ENCODE measurements at regions not wholly inside any gene's neighbourhood (a gene's known extent, or its start where the extent isn't known, plus 50 kb on each side); places are given as distances from the start of the nearest gene placed in this dataset.

- no peak for TF ChIP-seq CTCF (IDR thresholded peaks at IDR 0.05; ENCODE audit: low read depth, low read length)
- in situ Hi-C loops (cut with HindIII; ENCODE audit: low sequenced_read_pairs) = no loop called here
- H3K4me3 ChIP-seq (ENCODE audit: low read depth, low read length) = no peak overlapping the region
- no peak for DNase-seq (ENCODE audit: low read depth, low spot score)
Observed at GRCh38 chr4:178462710-178463109, 1020.5 kb upstream of the AGA start.

GRCh38 chr4:178463747-178464146 lies 1021.5 kb upstream of the AGA start:
- in situ Hi-C loops (cut with HindIII; ENCODE audit: low sequenced_read_pairs) = no loop called here
- no peak overlapping the region for H3K4me3 ChIP-seq (ENCODE audit: low read depth, low read length)
- no peak for DNase-seq (ENCODE audit: low read depth, low spot score)
- TF ChIP-seq CTCF (IDR thresholded peaks at IDR 0.05; ENCODE audit: low read depth, low read length) = no peak

GRCh38 chr4:178470996-178471784 lies 1029.0 kb upstream of the AGA start:
- in situ Hi-C loops (cut with HindIII; ENCODE audit: low sequenced_read_pairs) = no loop called here
- DNase-seq (ENCODE audit: low read depth, low spot score) = no peak
- H3K4me3 ChIP-seq (ENCODE audit: low read depth, low read length) = no peak overlapping the region
- TF ChIP-seq CTCF (IDR thresholded peaks at IDR 0.05; ENCODE audit: low read depth, low read length) = no peak

GRCh38 chr4:178471994-178472393 lies 1029.8 kb upstream of the AGA start:
- DNase-seq (ENCODE audit: low read depth, low spot score) = no peak
- TF ChIP-seq CTCF (IDR thresholded peaks at IDR 0.05; ENCODE audit: low read depth, low read length) = no peak
- in situ Hi-C loops (cut with HindIII; ENCODE audit: low sequenced_read_pairs) = no loop called here
- H3K4me3 ChIP-seq (ENCODE audit: low read depth, low read length) = no peak overlapping the region

- no peak for DNase-seq (ENCODE audit: low read depth, low spot score)
- no peak overlapping the region for H3K4me3 ChIP-seq (ENCODE audit: low read depth, low read length)
- in situ Hi-C loops (cut with HindIII; ENCODE audit: low sequenced_read_pairs) = no loop called here
- no peak for TF ChIP-seq CTCF (IDR thresholded peaks at IDR 0.05; ENCODE audit: low read depth, low read length)
Observed at GRCh38 chr4:178480105-178480504, 1037.9 kb upstream of the AGA start.

GRCh38 chr4:178480881-178481280 lies 1038.6 kb upstream of the AGA start:
- H3K4me3 ChIP-seq (ENCODE audit: low read depth, low read length) = no peak overlapping the region
- no peak for DNase-seq (ENCODE audit: low read depth, low spot score)
- in situ Hi-C loops (cut with HindIII; ENCODE audit: low sequenced_read_pairs) = no loop called here
- TF ChIP-seq CTCF (IDR thresholded peaks at IDR 0.05; ENCODE audit: low read depth, low read length) = no peak

Data from astrocyte of the spinal cord (primary cell).